HL-60/S4 (cell line): ENCODE measurements at regions not wholly inside any gene's neighbourhood (a gene's known extent, or its start where the extent isn't known, plus 50 kb on each side); places are given as distances from the start of the nearest gene placed in this dataset.
"Not testable (repeated sequence)": the region's sequence is repeated elsewhere in the genome, so short reads cannot be mapped to it uniquely, and the experiment has no call there.

Source experiments
- in situ Hi-C: fragments of 300-500 bp; cut with MboI; formaldehyde crosslinking; loops from 2 replicates; pipeline ENCODE4 v1.14.3; 2022; ENCODE audit warnings: low sequenced_read_pairs

DNA sequence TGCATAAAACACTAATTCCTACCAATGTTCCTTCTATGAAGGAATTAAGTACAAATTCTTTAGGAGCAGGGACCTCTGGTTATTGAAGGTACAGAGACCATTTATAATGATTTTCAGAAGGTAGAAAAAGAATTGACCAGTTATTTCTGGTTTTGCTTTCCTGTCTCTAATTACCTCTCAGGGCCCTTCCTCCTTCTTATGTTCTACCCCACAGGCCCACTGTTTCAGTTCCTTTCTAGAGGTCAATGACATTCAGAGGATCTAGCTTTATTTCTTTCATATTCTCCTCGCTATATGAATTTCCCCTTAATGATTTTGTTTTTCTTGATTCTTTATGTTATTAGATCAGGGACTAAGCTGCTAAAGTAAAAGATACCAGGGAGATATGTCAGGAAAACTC is 345.0 kb upstream of the SPRY2 start:
- in situ Hi-C loops = no loop called here

GRCh38 chr13:80684217-80684991 is 343.5 kb upstream of the SPRY2 start:
- in situ Hi-C loops = no loop called here

- in situ Hi-C loops = no loop called here
These were observed 339.9 kb upstream of the SPRY2 start for GRCh38 chr13:80680786-80681366.

DNA sequence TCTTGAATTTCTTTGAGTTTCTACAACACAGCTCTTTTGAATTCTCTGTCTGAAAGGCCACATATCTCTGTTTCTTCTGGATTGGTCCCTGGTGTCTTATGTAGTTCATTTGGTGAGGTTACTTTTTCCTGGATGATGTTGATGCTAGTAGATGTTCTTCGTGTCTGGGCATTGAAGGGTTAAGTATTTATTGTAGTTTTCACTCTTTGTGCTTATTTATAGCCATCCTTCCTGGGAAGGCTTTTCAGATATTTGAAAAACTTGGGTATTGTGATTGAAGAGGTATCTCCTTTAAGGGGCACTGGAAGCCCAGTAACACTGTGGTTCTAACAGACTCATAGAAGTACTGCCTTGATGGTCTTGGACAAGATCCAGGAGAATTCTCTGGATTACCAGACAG is 338.5 kb upstream of the SPRY2 start:
- in situ Hi-C loops = no loop called here

DNA sequence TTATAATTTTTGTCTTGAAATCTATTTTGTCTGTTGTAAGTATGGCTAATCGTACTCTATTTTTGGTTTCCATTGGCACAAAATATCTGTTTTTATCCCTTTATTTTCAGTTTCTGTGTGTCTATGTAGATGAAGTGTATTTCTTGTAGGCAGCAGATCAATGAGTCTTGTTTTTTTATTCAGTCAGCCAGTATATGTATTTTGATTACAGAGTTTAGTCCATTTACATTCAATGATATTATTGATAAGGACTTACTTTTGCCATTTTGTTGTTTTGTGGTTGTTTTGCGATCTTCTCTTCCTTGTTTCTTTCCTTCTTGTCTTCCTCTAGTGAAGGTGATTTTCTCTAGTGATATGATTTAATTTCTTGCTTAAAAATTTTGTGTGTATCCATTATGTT is 336.3 kb upstream of the SPRY2 start:
- in situ Hi-C loops = no loop called here

DNA sequence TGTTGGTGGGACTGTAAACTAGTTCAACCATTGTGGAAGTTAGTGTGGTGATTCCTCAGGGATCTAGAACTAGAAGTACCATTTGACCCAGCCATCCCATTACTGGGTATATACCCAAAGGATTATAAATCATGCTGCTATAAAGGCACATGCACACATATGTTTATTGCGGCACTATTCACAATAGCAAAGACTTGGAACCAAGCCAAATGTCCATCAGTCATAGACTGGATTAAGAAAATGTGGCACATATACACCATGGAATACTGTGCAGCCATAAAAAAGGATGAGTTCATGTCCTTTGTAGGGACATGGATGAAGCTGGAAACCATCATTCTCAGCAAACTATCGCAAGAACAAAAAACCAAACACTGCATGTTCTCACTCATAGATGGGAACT is 334.5 kb upstream of the SPRY2 start:
- in situ Hi-C loops = not testable (repeated sequence)

GRCh38 chr13:80671773-80672172 is 330.8 kb upstream of the SPRY2 start:
- in situ Hi-C loops = no loop called here

- in situ Hi-C loops = no loop called here
These were observed 328.2 kb upstream of the SPRY2 start for GRCh38 chr13:80669112-80669511.

DNA sequence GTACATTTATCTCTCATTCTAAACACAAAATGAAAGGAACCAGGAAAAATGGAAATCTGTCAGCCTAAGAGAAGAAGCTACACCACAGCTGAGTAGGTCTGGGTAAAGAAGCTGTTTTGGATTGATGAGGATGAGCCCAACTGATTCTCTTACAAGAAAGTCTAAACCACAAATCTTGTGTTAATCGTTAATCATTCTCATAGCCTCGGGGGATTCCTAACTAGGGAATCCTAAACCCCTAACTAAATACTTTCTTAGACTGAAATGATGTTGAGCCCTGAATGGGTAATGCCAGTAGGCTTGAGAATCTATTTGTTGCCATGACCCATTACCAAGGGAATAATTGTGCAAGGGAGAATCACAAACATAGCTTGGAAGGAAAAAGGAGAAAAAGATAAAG is 327.5 kb upstream of the SPRY2 start:
- in situ Hi-C loops = no loop called here

- in situ Hi-C loops = no loop called here
These were observed 326.0 kb upstream of the SPRY2 start for GRCh38 chr13:80666782-80667552.

DNA sequence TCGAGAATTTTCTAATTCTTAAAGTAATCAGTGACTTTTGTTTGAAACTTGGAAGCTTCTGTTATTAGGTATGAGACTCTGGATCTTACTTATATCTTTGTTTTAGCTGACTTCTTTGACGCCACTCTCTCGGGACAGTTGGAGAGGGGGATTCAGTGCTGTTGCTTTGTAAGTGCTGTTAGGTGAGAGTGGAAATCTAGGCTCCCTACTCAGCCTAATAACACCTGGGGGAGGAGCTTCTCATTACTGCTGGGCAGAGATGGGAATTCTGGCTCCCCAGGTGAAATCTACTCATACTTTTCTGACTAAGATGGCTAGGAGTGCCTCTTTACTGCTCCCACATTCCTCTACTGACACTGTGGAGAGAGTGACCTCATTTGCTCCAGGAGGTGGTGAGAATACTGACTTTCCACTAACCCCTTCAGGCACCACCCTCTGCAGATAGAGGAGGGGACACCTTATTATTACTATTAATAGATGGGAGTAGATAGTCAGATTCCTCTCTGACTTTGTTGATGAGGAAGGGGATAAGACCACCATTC is 324.9 kb upstream of the SPRY2 start:
- in situ Hi-C loops = no loop called here

- in situ Hi-C loops = no loop called here
These were observed 324.0 kb upstream of the SPRY2 start for GRCh38 chr13:80664950-80665349.

GRCh38 chr13:80663788-80664187 is 322.9 kb upstream of the SPRY2 start:
- in situ Hi-C loops = no loop called here

DNA sequence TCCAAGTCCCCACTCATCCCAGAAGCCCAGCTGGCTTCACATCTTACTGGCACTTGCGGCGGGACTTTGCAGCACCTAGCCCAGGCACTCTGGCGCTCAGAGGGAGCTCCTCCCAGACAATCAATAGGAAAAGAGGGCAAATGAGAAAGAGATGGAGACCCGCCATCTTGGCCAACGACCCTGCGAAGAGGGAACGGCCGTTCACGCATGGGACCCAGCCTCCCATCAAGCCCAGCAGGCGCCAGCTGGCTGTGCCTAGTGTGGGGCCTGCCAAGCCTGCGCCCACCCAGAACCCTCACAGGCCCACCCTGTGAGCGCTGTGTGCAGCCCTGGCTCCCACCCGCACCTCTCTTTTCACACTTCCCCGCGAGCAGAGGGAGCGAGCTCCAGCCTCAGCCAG is 317.8 kb upstream of the SPRY2 start:
- in situ Hi-C loops = no loop called here

GRCh38 chr13:80656512-80656904 is 315.6 kb upstream of the SPRY2 start:
- in situ Hi-C loops = no loop called here

DNA sequence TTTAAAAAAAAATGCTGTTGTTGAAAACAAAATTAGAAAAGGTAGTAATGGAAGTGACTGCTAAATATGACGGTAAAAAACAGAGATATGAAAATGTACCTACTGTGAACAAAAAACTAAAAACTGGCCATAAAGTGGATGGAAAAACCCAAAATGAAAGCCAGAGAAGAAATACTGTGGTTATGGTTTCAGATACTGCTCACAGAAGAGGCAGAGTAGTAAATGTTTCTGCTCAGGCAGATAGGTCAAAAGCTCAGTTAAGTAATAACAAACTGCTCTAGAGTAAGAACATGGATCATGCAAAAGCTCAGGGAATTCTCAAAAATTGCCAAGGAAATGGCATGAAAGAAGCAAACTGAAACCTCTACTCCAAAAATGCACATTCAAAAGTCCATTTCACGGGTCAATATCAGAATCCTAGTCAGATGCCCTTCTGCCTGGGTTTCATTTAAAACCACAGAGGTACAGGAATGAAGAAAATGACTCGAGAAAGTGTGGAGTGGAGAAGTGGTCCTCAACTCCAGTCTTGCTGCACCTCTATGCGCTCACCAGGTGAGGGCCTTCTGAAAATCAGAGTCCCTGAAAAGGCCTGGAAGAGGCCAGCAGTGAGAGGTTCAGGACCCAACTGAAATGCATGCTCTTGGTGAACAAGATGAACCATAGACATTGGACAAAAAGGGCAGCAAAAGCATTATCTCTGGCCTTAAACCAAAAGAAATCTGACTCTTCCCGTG is 315.0 kb upstream of the SPRY2 start:
- in situ Hi-C loops = no loop called here

DNA sequence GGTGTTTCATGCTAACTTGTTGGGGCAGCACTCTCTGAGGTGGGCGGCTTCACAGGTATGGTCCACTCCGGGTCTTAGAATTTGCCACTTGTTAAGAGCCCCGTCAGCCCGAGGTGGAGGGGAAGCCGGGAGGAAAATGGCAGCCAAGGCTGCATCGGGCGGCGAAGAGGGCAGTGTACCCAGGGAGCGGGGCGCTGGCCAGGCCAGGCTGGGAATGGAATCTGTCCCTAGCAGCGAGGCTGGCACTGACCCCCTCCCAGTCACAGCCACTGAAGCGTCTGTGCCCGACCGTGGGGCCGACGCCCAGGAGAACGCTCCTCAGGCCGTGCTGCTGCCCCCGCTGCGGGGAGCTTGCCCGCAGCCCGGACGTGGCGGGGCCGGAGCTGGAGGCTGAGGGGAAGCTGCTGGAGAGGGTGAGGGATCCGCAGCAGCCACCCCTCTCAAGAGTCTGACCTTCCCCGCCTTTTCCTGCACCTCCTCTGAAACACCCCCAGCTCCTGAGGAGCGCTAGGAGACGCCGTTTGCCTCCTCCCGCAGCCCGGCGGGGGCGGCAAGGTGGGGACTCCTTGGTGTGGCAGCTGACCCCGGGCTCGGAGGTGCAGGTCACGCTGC is 313.8 kb upstream of the SPRY2 start:
- in situ Hi-C loops = no loop called here

DNA sequence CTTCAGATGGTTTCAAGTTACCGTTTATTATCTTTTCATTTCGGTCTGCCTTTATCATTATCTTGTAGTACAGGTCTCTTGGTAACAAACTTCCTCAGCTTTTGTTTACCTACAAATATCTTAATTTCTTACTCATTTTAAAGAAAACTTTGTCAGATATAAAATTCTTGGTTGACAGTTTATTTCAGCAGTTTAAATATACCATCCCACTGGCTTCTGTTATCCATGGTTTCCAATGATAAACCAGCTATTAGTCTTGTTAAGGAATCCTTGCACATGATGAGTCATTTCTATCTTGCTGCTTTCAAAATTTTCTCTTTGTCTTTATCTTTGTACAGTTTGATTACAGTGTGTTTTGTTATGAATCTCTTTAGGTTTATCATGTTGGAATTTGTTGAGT is 308.3 kb upstream of the SPRY2 start:
- in situ Hi-C loops = no loop called here

DNA sequence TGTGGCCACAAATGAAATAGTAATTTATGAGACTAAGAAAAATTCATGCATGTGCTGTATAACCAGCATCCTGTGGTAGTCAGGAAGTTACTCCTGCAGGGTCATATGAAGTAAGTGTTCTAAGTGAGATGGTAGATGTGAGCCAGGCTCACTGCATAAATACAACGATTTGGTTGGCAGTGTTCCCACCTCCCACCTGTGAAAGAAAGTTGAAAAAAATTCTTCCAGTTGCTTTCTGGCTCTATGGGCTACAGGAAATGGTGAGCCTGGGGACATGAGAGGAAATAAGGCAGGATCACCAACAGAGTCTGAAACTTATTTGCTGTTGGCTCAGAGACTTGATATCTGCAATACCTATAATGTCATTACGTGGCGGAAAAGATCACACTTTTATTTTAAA is 301.7 kb upstream of the SPRY2 start:
- in situ Hi-C loops = no loop called here

- in situ Hi-C loops = no loop called here
These were observed 292.3 kb upstream of the SPRY2 start for GRCh38 chr13:80633251-80633650.

DNA sequence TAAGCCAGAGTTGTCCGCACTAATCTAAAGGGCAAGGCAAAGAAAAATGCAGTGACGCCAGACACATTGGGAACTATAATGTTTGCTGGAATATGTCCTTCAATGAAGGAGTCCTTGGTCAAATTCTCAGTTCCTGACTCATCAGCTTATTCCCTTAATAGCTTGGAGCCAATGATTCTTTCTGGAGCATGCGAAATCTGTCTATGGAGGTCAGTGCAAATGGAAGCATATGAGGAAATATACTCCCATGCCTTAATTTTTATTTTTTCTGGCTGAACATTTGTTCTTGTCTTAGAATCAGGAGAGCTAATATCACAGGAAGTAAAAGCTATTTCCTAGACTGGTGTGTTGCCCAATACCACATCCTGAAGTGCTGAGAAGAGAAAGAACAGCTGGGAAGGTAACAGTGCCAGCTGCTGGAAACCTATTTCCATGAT is 289.8 kb upstream of the SPRY2 start:
- in situ Hi-C loops = no loop called here
